ENCODE measurements at regions not wholly inside any gene's neighbourhood (a gene's known extent, or its start where the extent isn't known, plus 50 kb on each side); places are given as distances from the start of the nearest gene placed in this dataset.
"Not testable (repeated sequence)": the region's sequence is repeated elsewhere in the genome, so short reads cannot be mapped to it uniquely, and the experiment has no call there.

DNA sequence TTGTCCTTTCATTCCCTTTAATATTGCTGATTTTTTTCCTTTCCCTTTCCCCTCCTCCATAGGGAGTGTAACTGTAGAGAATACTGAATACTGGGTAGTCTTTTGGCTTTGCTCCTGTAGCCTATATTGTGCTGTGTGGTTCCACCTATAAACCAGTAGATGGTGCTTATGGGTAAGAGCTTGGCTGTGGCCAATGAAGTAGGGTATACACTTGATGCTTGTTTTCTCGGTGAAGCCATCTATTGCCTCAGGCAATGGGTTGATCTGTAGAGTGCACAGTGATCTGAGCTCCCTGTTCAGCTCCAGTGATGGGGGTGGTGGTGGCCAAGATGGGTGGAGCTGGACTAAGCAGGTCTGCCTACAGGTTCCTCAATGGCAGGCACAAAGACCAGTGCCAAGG lies 203.3 kb upstream of the IMPG1 start:
- DNase-seq = peak; percentile 25

- DNase-seq = no peak
Observed at GRCh38 chr6:76264468-76264867, 192.0 kb upstream of the IMPG1 start.

GRCh38 chr6:76262240-76262639 lies 189.8 kb upstream of the IMPG1 start:
- no peak for DNase-seq

- DNase-seq = no peak
Observed at GRCh38 chr6:76250666-76251065, 178.2 kb upstream of the IMPG1 start.

- no peak for DNase-seq
Observed at GRCh38 chr6:76247527-76247926, 175.1 kb upstream of the IMPG1 start.

GRCh38 chr6:76240092-76240491 lies 167.6 kb upstream of the IMPG1 start:
- DNase-seq = no peak

- DNase-seq = no peak
Observed at GRCh38 chr6:76230711-76231110, 158.2 kb upstream of the IMPG1 start.

- no peak for DNase-seq
Observed at GRCh38 chr6:76222189-76222588, 149.7 kb upstream of the IMPG1 start.

DNA sequence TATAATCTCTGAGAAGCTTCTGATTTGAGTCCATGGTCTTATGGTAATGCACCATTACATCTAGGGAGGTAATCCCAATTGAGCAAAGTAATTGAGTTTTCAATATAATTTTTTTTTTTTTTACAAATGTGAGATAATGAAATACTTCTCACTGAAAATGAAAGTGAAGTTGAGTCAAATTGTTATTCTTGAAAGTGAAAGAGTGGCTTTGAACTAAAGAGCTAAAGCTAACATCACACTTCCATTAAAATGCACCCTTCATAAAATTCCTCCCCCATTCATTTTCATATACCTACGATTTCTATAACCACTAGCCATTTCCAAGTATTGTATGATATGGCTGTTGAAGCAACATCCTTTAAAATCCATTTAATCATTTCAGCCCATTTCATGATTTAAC lies 149.1 kb upstream of the IMPG1 start:
- no peak for DNase-seq

- DNase-seq = no peak
Observed at GRCh38 chr6:76220805-76221204, 148.3 kb upstream of the IMPG1 start.

GRCh38 chr6:76217606-76218005 lies 145.1 kb upstream of the IMPG1 start:
- DNase-seq = no peak

DNA sequence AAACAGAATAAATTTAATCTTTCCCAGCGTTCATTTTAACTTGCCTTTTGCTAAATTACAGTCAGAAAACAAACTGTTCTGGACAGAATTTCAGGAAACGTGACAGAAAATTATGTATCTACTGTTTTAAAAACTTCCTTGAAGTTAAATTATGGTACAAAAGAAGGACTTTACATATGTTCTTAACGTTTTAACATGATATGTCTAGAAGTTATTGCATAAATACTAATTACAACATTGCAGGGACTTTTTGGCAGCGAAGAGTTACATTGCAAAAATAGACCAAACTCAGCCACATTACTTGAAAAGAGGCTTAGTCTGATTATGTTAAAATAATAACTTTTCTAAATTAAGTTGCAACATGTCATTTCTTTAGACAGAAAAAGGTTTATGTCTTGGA lies 142.1 kb upstream of the IMPG1 start:
- DNase-seq = no peak

DNA sequence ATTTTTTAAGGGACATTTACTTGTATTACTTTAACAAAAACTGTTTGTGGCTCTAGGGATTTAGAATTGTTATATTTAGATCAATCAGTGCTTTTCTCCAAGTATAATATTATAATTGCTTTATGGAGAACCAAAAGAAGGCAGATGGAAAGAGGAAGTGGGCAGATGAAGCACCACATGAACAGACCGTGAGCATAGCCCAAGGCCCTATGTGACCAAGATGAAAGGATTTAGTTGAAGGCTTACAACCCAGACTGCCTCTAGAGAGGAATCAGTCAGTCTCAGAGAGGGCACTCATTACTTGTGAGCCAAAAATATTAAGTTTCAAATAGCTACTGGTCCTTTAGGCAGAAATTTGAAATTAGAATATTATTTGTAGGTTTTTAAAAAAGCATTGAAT lies 102.3 kb upstream of the IMPG1 start:
- no peak for DNase-seq

DNA sequence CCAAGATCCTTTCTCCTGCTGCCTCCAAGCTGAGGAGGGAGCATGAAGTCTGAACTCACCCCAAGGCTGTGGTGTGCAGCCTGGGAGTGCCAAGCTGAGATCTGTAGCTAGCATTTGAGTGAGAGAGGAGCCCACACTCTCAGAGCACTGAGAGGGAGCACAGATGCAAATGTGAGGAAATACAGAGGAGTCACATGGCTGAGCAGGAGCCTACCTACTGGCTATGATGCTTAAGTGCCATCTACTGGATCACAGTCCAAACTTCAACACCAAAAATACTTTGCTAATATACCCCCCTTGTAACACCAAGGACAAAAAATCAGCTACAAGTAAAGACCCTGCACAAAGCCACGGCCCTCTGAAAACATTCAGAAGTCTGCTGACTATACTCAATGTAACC lies 94.4 kb upstream of the IMPG1 start:
- DNase-seq = no peak

GRCh38 chr6:76166297-76166696 lies 93.8 kb upstream of the IMPG1 start:
- DNase-seq = no peak

DNA sequence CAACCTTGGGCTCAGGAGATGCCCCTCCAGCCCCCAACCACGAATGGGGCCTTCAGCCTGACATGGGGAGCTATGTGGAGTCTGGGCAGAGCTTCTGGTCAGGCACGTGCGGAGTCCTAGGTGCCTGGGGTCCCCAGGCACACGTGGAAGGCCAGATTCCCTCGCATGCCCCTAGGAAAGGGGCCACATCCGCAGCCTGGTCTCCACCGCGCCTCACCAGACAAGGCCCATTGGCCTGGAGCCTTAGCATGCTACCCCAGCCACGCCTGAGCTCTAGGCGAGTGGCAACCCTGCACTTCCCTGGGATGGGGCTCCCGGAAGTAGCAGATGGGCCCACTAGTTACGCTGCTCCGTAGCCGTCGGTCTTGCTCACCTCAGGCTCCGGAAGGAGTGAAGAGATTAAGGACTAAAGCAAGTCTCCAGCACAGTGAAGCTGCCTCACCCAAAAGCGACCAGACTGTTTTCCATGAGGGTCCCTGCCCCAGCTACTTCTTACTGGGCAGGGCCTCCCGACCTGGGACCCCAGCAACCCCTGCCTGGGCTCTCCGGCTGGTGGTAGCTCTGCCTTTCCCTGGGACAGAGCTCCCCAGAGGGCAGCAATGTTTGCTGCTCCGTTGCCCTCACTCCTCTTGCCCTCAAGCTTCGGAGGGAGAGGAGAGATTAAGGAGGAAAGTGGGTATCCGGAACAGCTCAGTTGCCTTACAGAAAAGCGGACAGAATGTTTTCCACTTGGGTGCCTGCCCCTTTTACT lies 93.2 kb upstream of the IMPG1 start:
- no peak for DNase-seq

GRCh38 chr6:76162811-76163210 lies 90.3 kb upstream of the IMPG1 start:
- no peak for DNase-seq

DNA sequence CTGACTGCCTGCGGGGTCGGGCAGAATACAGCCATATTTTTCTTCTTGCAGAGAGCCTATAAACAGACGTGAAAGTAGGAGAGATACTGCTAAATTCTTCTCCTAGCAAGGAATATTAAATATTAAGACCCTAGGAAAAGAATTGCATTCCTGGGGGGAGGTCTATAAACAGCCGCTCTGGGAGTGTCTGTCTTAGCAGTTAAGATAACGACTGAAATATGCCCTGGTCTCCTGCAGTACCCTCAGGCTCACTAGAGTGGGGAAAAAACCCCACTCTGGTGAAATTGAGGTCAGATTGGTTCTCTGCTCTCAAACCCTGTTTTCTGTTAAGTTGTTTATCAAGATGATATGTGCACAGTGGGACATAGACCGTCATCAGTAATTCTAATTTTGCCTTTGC lies 85.3 kb upstream of the IMPG1 start:
- not testable (repeated sequence) for DNase-seq

GRCh38 chr6:76135481-76135880 lies 63.0 kb upstream of the IMPG1 start:
- DNase-seq = no peak

GRCh38 chr6:76134651-76135050 lies 62.2 kb upstream of the IMPG1 start:
- DNase-seq = no peak

DNA sequence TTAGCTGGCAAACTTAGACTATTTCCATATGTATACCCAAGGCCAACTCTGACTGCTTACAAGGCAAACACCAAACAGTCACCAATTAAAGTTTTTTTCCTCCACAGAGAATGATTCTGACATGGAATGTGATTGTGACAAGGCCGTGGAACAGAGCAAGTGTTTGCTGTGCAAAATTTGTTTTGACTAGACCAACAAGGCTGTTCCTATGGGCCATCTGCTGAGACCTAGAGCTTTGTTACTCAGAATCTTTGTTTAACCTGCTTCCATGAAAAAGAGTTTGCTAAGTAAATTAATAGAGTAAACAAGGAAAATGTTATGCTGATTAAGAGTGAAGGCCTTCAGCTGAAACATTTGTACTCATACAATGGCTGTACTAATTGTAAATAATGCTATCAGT lies 51.6 kb upstream of the IMPG1 start:
- peak; percentile 83 for DNase-seq
